ENCODE measurements at regions not wholly inside any gene's neighbourhood (a gene's known extent, or its start where the extent isn't known, plus 50 kb on each side); places are given as distances from the start of the nearest gene placed in this dataset.

- in situ Hi-C loops (cut with MboI; ENCODE audit: low pct_unique_long_range_greater_than_20kb, low sequenced_read_pairs) = no loop called here
- DNase-seq = peak; percentile 66
These were observed 222.3 kb downstream of the DDX3Y start for GRCh38 chrY:13126881-13127456.

GRCh38 chrY:13127476-13127875 is 222.8 kb downstream of the DDX3Y start:
- in situ Hi-C loops (cut with MboI; ENCODE audit: low pct_unique_long_range_greater_than_20kb, low sequenced_read_pairs) = no loop called here
- peak; percentile 11 for DNase-seq

- peak; percentile 33 for DNase-seq
- in situ Hi-C loops (cut with MboI; ENCODE audit: low pct_unique_long_range_greater_than_20kb, low sequenced_read_pairs) = no loop called here
These were observed 244.5 kb downstream of the DDX3Y start for GRCh38 chrY:13149148-13149547.

- in situ Hi-C loops (cut with MboI; ENCODE audit: low pct_unique_long_range_greater_than_20kb, low sequenced_read_pairs) = no loop called here
- DNase-seq = peak; percentile 62
These were observed 263.0 kb downstream of the DDX3Y start for GRCh38 chrY:13167698-13168097.

- DNase-seq = peak; percentile 24
- in situ Hi-C loops (cut with MboI; ENCODE audit: low pct_unique_long_range_greater_than_20kb, low sequenced_read_pairs) = no loop called here
These were observed 263.6 kb downstream of the DDX3Y start for GRCh38 chrY:13168257-13168656.
